Activated CD4-positive, alpha-beta T cell treated with anti-CD3 and anti-CD28 coated beads, Interleukin-2, amount 10 ng/mL, durations not matched to agents 24 days and 14 days (primary cell): ENCODE measurements at regions not wholly inside any gene's neighbourhood (a gene's known extent, or its start where the extent isn't known, plus 50 kb on each side); places are given as distances from the start of the nearest gene placed in this dataset.

ENCODE experiments used
- DNase-seq: peaks from one replicate; pipeline ENCODE4 v3.0.0; 2022
- H3K27ac Mint-ChIP-seq: one replicate; pipeline ENCODE4 v1.8.0; 2022; ENCODE audit warnings: mild to moderate bottlenecking, mixed read lengths
- H3K27me3 Mint-ChIP-seq: one replicate; pipeline ENCODE4 v1.8.0; 2022; ENCODE audit warnings: mixed read lengths
- H3K36me3 Mint-ChIP-seq: one replicate; pipeline ENCODE4 v1.8.0; 2022; ENCODE audit warnings: low read depth, mild to moderate bottlenecking, mixed read lengths
- H3K4me1 Mint-ChIP-seq: one replicate; pipeline ENCODE4 v1.8.0; 2021; ENCODE audit warnings: mixed read lengths
- H3K4me3 Mint-ChIP-seq: one replicate; pipeline ENCODE4 v1.8.0; 2022; ENCODE audit warnings: mild to moderate bottlenecking, moderate library complexity, mixed read lengths
- H3K9me3 Mint-ChIP-seq: one replicate; pipeline ENCODE4 v1.8.0; 2021; ENCODE audit warnings: mixed read lengths
- intact Hi-C: fragments of 100-400 bp; cut with micrococcal nuclease; formaldehyde crosslinking; loops from one replicate; pipeline ENCODE4 v1.15.1; 2023

DNA sequence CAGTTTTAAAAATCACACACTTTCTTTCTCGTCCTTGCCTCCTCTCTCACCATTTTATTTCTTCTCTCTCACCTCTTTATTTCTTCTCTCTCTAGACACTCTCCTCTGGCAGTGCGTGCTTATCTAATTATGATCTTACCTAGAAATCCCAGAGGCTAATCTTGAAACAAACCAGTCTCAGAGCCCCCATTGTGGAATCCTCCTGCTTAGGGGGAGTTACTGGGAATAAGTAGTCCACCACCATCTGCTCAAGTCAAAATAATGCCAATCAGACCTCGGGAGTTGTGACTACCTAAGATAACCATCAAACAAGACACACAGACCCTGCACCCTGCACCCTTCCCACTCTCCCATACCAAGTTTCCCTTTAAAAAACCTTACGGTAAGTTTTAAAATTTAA, 256.9 kb downstream of the POM121L12 start:
- Mint-ChIP-seq H3K27ac (no peak overlapping the region), H3K36me3 (no peaks in the 10 kb centered on the region), H3K4me1 (no peaks in the 10 kb centered on the region), H3K9me3 (peaks cover 25% of the 10 kb centered on the region), H3K4me3 (no peak overlapping the region), H3K27me3 (no peaks in the 10 kb centered on the region)
- intact Hi-C loops = no loop called here
- no peak for DNase-seq

DNA sequence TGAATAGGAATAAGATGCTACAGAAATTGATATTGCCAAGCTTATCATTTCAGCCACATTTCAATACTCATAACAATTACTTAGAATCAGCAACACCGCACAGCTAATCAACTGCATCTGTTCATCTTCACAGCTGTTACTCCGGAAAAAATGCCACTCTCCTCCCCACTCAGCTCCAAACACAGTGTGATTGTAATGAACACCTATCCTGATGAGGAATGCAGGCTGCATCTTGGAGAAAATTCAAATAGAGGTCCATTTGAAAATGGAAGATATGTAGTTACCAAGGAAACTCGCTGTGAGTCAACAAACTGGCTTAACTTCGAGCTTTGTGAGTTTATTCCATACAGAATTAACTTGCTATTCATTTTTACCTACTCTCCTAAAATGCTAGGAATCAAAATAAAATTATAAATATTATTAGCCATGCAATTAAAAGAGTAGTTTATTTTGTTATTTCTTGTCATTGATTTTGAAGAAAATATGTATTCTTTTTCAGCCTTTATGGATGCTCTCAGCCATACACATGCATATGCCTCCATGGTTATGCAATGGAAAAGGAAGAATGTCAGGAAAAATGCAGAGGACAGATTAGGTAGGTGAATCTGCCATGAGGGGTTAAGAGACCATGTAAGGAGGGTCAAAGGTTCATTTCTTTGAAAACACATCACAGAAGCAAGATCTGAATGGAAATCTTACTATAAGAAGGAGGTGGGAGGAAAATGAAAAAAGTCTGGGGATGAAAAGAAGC, 267.2 kb downstream of the POM121L12 start:
- no peak overlapping the region for H3K4me3 Mint-ChIP-seq

DNA sequence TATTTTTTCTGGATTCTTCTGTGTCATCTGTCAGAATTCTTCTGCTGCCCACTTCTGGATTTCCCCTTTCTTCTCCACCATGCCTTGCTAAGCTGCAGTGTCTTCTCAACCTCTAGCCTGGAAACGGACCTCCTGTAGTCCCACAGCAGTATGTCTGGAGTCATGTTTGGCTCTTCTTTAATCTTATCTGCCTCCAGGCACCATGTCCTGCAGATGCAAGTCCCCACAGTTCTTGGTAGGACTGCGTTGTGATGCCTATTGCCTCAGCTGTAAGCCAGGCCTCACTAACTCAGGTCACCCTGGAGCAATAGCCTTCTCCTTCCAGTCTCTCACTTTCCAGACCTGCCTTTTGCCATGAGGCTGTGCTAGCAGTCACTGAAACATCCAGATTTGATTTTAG, 268.3 kb downstream of the POM121L12 start:
- Mint-ChIP-seq H3K4me3 (no peak overlapping the region), H3K4me1 (no peaks in the 10 kb centered on the region), H3K27ac (no peak overlapping the region), H3K36me3 (no peaks in the 10 kb centered on the region), H3K9me3 (peaks cover 16% of the 10 kb centered on the region), H3K27me3 (no peaks in the 10 kb centered on the region)
- DNase-seq = no peak
- intact Hi-C loops = no loop called here

More for the DNA sequence above, 267.2 kb downstream of the POM121L12 start:
- Mint-ChIP-seq H3K27me3 (no peaks in the 10 kb centered on the region), H3K36me3 (no peaks in the 10 kb centered on the region), H3K9me3 (peaks cover 16% of the 10 kb centered on the region), H3K4me1 (no peaks in the 10 kb centered on the region), H3K27ac (no peak overlapping the region)
- intact Hi-C loops = no loop called here
- no peak for DNase-seq

DNA sequence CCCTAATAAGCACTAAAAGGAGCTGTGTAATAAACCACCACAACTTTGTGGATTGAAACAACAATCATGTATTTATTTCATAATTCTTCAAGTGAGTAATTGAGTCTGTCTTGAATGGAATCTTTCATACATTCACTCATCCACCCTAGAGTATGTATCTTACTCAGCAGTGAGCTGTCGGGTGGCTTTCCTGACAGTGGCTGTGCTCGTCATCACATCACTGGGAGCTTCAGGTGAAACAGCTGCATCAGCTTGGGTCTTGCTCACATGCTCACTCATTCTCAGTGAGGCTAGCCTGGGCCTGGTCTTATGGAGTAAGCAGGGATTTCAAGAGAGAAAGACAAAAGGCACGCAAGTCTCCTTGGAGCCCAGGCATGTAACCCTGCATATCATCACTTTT, 271.4 kb downstream of the POM121L12 start:
- no peaks in the 10 kb centered on the region for H3K36me3 Mint-ChIP-seq
- peaks cover 28% of the 10 kb centered on the region for H3K9me3 Mint-ChIP-seq
- H3K27ac Mint-ChIP-seq = no peak overlapping the region
- intact Hi-C loops = no loop called here
- H3K4me1 Mint-ChIP-seq = no peaks in the 10 kb centered on the region
- DNase-seq = no peak
- H3K27me3 Mint-ChIP-seq = no peaks in the 10 kb centered on the region
- H3K4me3 Mint-ChIP-seq = no peak overlapping the region

DNA sequence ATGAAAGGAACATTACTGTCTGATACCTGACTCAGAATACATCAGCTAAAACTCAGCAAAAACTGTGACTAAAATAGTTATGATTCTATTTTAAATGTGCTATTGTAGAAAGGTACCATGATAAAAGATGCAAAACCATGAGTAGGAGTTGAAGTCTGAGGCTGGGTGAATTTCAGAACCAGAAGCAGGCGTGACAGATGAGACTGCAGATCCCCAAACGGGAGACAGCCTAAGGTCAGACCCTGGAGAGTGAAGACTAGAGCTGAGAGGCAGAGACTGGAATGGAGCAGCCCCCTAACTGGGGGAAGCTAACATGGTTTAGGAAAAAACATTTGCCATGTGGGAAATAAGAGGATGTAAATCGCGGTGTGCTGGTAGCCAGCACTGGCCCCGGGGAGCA, 275.8 kb downstream of the POM121L12 start:
- peaks cover 23% of the 10 kb centered on the region for H3K9me3 Mint-ChIP-seq
- H3K36me3 Mint-ChIP-seq = no peaks in the 10 kb centered on the region
- intact Hi-C loops = no loop called here
- DNase-seq = no peak
- H3K27me3 Mint-ChIP-seq = no peaks in the 10 kb centered on the region
- H3K27ac Mint-ChIP-seq = no peak overlapping the region
- H3K4me3 Mint-ChIP-seq = no peak overlapping the region
- H3K4me1 Mint-ChIP-seq = no peaks in the 10 kb centered on the region

DNA sequence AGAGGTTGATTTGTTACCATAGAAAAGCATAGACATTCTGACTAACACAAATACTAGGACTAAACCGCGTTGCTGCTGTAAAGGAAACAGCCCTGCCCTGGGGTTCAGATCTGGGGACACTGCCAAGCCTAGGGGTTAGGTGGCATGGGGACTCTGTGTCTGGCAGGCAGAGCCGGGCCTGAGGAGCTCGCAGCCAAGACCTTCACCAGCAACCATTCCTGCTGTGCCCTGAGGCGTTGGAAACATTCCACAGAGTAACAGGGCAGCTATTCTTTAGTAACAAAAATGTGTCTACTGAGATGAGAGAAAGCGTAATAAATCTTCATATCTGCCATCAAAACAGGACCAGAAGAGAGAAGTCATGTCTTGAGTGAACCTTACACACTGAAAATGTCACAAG, 280.5 kb downstream of the POM121L12 start:
- Mint-ChIP-seq H3K36me3 (no peaks in the 10 kb centered on the region), H3K27me3 (no peaks in the 10 kb centered on the region)
- intact Hi-C loops = no loop called here

DNA sequence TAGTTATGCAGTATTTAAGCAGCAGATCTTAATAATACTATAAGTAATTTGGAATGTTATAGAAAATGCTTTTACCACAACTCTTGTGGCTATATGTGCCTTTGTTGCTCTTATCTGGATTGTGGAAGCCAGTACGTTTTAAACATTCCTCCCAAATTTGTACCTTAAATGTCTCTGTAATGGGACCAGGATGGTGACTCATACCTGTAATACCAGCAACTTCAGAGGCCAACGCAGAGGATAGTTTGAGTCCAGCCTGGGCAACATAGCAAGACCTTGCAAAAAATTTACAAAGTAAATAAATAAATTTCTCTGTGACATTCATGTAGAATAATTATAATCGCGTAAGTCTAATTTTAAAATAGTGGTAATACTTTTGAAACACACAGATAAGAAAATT, 283.1 kb downstream of the POM121L12 start:
- no peak for DNase-seq
- H3K27me3 Mint-ChIP-seq = no peaks in the 10 kb centered on the region
- H3K27ac Mint-ChIP-seq = no peak overlapping the region
- peaks cover 3% of the 10 kb centered on the region for H3K9me3 Mint-ChIP-seq
- intact Hi-C loops = no loop called here
- H3K36me3 Mint-ChIP-seq = no peaks in the 10 kb centered on the region
- no peaks in the 10 kb centered on the region for H3K4me1 Mint-ChIP-seq
- no peak overlapping the region for H3K4me3 Mint-ChIP-seq

More for the DNA sequence above, 280.5 kb downstream of the POM121L12 start:
- peaks cover 5% of the 10 kb centered on the region for H3K9me3 Mint-ChIP-seq
- no peak for DNase-seq
- H3K27ac Mint-ChIP-seq = no peak overlapping the region
- no peaks in the 10 kb centered on the region for H3K4me1 Mint-ChIP-seq
- H3K4me3 Mint-ChIP-seq = no peak overlapping the region

DNA sequence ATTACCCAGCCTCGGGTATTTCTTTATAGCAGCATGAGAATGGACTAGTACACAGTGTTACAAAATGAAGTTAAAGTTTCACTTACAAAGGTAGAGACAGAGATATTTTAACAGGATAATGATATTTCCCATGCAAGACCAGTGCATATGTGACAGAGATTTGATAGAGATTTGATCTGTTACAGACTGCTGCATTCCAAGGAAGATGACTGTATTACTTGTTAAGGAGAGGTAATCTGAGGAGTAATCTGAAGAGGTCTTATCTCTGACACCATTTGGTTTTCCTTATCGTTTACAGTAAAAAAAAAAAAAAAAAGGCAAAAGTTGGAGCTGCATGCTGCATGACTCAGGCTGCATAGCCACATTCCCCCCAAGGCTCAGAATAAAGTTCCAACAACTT, 289.6 kb downstream of the POM121L12 start:
- H3K27me3 Mint-ChIP-seq = no peaks in the 10 kb centered on the region
- H3K9me3 Mint-ChIP-seq = peaks cover 9% of the 10 kb centered on the region
- no peaks in the 10 kb centered on the region for H3K36me3 Mint-ChIP-seq
- no peak overlapping the region for H3K4me3 Mint-ChIP-seq
- DNase-seq = no peak
- H3K4me1 Mint-ChIP-seq = no peaks in the 10 kb centered on the region
- no peak overlapping the region for H3K27ac Mint-ChIP-seq
- intact Hi-C loops = no loop called here

DNA sequence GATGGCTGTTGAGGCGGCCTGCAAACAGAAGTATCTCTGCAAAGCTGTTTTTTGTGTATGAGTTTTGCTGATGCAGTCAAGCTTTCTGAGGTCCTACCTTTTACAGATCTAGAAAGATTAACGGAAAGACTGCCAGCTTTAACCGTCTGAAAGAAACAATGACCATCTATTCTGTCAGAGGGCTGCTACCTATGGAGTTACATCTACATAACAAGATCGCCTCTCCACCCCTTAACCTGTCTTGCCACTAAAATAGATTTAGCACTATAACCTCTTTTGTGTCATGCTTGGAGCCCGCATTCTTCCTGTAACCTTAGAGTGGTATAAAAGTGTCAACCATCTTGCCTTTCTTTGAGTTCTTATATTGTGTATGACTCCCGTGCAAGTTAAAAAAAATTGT, 291.2 kb downstream of the POM121L12 start:
- no peak for DNase-seq
- no peak overlapping the region for H3K4me3 Mint-ChIP-seq
- peaks cover 9% of the 10 kb centered on the region for H3K9me3 Mint-ChIP-seq
- no peaks in the 10 kb centered on the region for H3K27me3 Mint-ChIP-seq
- H3K36me3 Mint-ChIP-seq = no peaks in the 10 kb centered on the region
- H3K27ac Mint-ChIP-seq = no peak overlapping the region
- no peaks in the 10 kb centered on the region for H3K4me1 Mint-ChIP-seq
- intact Hi-C loops = no loop called here

DNA sequence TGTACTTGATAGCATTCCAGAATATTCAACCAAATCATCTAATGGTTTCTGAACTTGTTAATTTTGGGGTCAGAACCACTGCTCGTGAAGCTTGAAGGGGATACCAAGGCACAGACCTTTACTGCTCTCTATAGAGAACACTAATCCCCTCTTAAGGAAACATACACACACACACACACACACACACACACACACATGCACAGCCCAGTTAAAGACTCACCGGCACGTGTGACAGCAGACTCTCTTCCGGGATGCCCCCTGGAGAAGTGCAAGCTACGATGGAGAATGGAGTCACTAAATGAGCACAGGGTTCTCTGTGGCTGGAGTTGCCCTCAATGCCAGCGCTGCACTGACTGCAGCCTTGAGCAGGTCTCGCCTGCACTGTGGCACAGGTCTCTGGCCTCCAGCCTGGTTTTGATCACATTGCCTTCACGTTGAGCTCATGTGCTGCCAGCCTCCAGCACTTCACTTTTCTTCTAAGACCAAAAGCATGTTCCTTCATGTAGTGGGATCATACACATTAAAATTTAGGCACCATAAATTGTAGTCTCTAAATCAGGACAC, 300.8 kb downstream of the POM121L12 start:
- Mint-ChIP-seq H3K4me1 (no peaks in the 10 kb centered on the region), H3K36me3 (no peaks in the 10 kb centered on the region), H3K27me3 (no peaks in the 10 kb centered on the region), H3K27ac (no peak overlapping the region), H3K4me3 (no peak overlapping the region), H3K9me3 (peaks cover 9% of the 10 kb centered on the region)
- DNase-seq = no peak
- intact Hi-C loops = no loop called here

DNA sequence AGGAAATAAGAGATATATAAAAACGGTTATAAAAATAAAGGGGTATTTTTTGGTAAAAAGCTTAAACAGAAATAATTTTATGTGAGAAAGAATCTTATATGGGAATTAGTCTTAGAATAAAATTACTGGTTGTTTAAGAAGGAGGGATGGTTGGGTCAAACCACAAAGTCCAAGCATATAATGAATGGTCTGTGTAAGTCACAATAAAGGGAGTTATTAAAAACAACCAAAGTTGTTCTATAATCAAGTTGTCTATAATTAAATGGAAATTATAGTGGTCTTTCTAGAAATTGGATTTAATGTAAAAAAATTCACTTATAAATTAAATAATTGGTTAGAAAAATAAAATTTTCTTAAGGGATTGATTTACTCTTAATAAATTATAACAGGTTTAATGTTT, 304.8 kb downstream of the POM121L12 start:
- no peaks in the 10 kb centered on the region for H3K36me3 Mint-ChIP-seq
- no peak overlapping the region for H3K27ac Mint-ChIP-seq
- no peak overlapping the region for H3K4me3 Mint-ChIP-seq
- H3K9me3 Mint-ChIP-seq = peaks cover 14% of the 10 kb centered on the region
- DNase-seq = no peak
- H3K27me3 Mint-ChIP-seq = no peaks in the 10 kb centered on the region
- intact Hi-C loops = no loop called here
- H3K4me1 Mint-ChIP-seq = no peaks in the 10 kb centered on the region

DNA sequence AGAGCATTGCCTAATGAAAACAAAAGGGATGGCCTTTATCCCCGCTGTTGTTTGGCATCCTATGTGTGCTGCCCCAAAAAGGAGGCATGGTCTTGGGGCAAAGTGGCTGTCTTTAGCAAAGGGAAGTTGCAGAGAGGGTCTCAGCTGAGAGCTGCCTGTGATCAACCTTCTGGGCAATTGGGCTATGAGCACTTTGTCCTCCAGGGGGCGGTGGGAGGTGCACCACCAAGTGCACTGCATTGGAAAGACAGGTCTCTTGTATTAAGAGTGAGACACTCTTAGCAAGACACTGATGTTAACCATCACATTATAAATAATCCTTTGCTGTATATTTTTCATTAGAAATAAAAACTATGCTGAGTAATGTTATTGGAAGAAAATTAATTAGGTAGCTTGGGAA, 314.8 kb downstream of the POM121L12 start:
- Mint-ChIP-seq H3K4me3 (no peak overlapping the region), H3K27me3 (no peaks in the 10 kb centered on the region), H3K27ac (no peak overlapping the region), H3K9me3 (no peaks in the 10 kb centered on the region), H3K4me1 (no peaks in the 10 kb centered on the region), H3K36me3 (no peaks in the 10 kb centered on the region)
- DNase-seq = no peak
- intact Hi-C loops = no loop called here

DNA sequence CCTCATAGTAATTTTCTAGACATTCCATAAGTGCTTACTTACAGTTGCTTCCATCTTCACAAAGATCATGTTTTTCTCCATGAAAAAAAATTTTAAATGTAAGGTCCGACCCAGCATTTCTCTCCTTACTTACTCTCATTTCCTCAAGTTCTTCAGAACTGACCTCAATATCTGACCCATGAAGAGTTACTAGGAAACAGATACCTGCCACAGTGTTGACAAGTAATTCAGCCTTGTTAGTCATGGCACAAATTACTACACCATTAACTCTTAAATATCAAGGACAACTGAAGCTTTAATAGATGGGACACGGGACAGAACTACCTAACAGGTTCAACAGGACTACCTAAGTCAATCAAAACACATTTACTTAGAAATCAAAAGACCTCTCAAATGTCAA, 316.2 kb downstream of the POM121L12 start:
- intact Hi-C loops = no loop called here
- no peaks in the 10 kb centered on the region for H3K4me1 Mint-ChIP-seq
- no peaks in the 10 kb centered on the region for H3K27me3 Mint-ChIP-seq
- no peak overlapping the region for H3K4me3 Mint-ChIP-seq
- H3K27ac Mint-ChIP-seq = no peak overlapping the region
- no peaks in the 10 kb centered on the region for H3K36me3 Mint-ChIP-seq
- H3K9me3 Mint-ChIP-seq = peaks cover 3% of the 10 kb centered on the region
- no peak for DNase-seq

DNA sequence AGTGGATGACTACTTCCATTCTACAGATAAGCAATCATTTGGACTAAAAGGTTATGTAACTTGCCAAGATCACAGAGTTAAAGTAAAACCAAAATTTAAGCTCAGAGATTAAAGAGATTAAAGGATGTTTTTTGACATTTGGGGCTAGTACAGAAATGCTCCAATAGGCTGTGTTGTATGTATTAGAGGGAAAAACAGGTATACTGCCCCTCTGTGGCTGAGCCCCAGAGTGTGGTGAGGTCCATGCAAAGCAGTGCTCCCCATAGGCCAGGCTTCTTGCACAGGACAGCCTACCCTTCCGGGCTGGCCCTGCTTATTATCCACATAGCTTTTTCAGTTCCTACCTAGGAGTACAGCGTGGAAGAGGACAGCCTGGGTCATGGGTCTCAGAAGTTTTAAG, 322.8 kb downstream of the POM121L12 start:
- Mint-ChIP-seq H3K9me3 (peaks cover 14% of the 10 kb centered on the region), H3K27ac (no peak overlapping the region), H3K36me3 (no peaks in the 10 kb centered on the region), H3K27me3 (no peaks in the 10 kb centered on the region), H3K4me1 (no peaks in the 10 kb centered on the region), H3K4me3 (no peak overlapping the region)
- intact Hi-C loops = no loop called here
- DNase-seq = no peak

DNA sequence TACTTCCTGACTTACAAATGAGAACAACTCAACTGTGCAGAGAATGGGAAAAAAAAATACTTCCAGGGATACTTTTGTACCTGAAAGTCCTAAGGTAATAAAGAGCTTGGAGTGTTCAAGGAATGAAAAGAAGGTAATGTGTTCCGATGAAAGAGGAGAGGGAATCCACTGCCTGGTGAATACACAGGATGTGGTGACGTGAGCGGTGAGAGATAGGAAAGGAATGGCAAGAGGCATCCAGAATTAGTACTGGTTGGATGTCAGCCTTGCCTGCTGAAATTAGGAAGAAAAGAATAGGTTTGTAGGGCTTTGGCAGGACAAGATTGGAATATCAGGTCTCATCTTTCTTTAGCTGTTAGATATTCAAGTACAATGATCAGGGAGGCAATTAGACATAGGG, 347.7 kb downstream of the POM121L12 start:
- no peak for DNase-seq
- intact Hi-C loops = no loop called here
- no peak overlapping the region for H3K27ac Mint-ChIP-seq
- H3K36me3 Mint-ChIP-seq = no peaks in the 10 kb centered on the region
- H3K4me3 Mint-ChIP-seq = no peak overlapping the region
- H3K4me1 Mint-ChIP-seq = no peaks in the 10 kb centered on the region
- peaks cover 16% of the 10 kb centered on the region for H3K9me3 Mint-ChIP-seq
- no peaks in the 10 kb centered on the region for H3K27me3 Mint-ChIP-seq
